K562 (cell line): ENCODE measurements at regions not wholly inside any gene's neighbourhood (a gene's known extent, or its start where the extent isn't known, plus 50 kb on each side); places are given as distances from the start of the nearest gene placed in this dataset.

ENCODE experiments used
- ATAC-seq: fragments of 200-7000 bp; cut with Tn5 transposase; 3 replicates; pipeline ENCODE4 v1.9.1; 2020; ENCODE audit warnings: moderate library complexity
- BruUV-seq: library from RNA; stranded (reverse); fragments of 400-500 nt; replicated peaks from 2 replicates; lab custom pipeline; 2021; lab: Mats Ljungman, UMichigan
- CTCF ChIA-PET: fragments of 300-600 bp; formaldehyde crosslinking; extraction: SDS; loops from one replicate; lab custom pipeline; 2021; ENCODE audit warnings: low intra/inter-chr PET ratio; lab: Yijun Ruan, JAX
- POLR2A ChIA-PET: fragments of 300-600, 350-650 bp; sonication (Branson Sonifier 250); formaldehyde crosslinking; extraction: SDS; loops from one replicate; lab custom pipeline; 2021; ENCODE audit warnings: antibody characterized with exemption, inconsistent platforms; lab: Yijun Ruan, JAX
- DNase-seq, 4 experiments: peaks; one replicate each; pipeline versions ENCODE4 v3.0.0 to v3.0.0-alpha.2; 2011 to 2018; ENCODE audit warnings: low spot score in 3 of 4, mixed read lengths in 3 of 4; ENCODE audit errors: extremely low read depth in 1 of 4
- FAIRE-seq: peaks from 2 replicates; lab custom pipeline; 2011; peaks lifted over from hg19 to GRCh38; lab: Jason Lieb, UNC
- H2AFZ ChIP-seq: 2 replicates; pipeline ENCODE4 v1.6.0; 2011; ENCODE audit warnings: low read depth, low read length, control low read depth, inconsistent platforms
- H3K27ac ChIP-seq: fragments of 200-600 bp; 3 replicates; pipeline ENCODE4 v1.8.0; 2011; ENCODE audit warnings: low read depth, mild to moderate bottlenecking, control low read depth, inconsistent platforms, low read length, moderate library complexity, mixed read lengths; ENCODE audit errors: extremely low read depth
- H3K27me3 ChIP-seq, 2 experiments: fragments of 300-600 bp in 1 of 2; 2 replicates in 1 of 2; 3 replicates in 1 of 2; pipeline versions ENCODE4 v1.6.0 to v1.8.0; 2011; ENCODE audit warnings: inconsistent platforms in 2 of 2, low read length in 2 of 2, mild to moderate bottlenecking in 1 of 2, mixed read lengths in 1 of 2, moderate library complexity in 1 of 2; ENCODE audit not compliant: control insufficient read depth in 2 of 2, insufficient read depth in 2 of 2
- H3K36me3 ChIP-seq: fragments of 300-600 bp; 3 replicates; pipeline ENCODE4 v1.8.0; 2011; ENCODE audit warnings: mild to moderate bottlenecking, low read length, inconsistent platforms; ENCODE audit not compliant: control insufficient read depth, insufficient read depth
- H3K4me1 ChIP-seq, 2 experiments: fragments of 200-600 bp in 1 of 2; replicated peaks in 1 of 2; 2 replicates in 1 of 2; 3 replicates in 1 of 2; pipeline versions ENCODE4 v1.5.1 to v1.8.0; 2011; ENCODE audit warnings: inconsistent platforms in 2 of 2, low read length in 2 of 2, mild to moderate bottlenecking in 1 of 2, mixed read lengths in 1 of 2, moderate library complexity in 1 of 2; ENCODE audit not compliant: control insufficient read depth in 2 of 2, insufficient read depth in 2 of 2
- H3K4me2 ChIP-seq: 2 replicates; pipeline ENCODE4 v1.6.1; 2011; ENCODE audit warnings: low read length, control low read depth, inconsistent platforms, mixed read lengths; ENCODE audit not compliant: insufficient read depth
- H3K4me3 ChIP-seq: fragments of 200-600 bp; sonication (generic), shearing (Covaris generic); 2 replicates; pipeline ENCODE4 v1.5.1; 2016; ENCODE audit warnings: control low read depth, inconsistent platforms
- H3K79me2 ChIP-seq: fragments of 200-600 bp; 3 replicates; pipeline ENCODE4 v1.8.0; 2011; ENCODE audit warnings: low read length, inconsistent platforms; ENCODE audit not compliant: control insufficient read depth, insufficient read depth
- H3K9ac ChIP-seq, 2 experiments: 2 replicates each; pipeline versions ENCODE4 v1.6.0 to v1.6.1; 2011; ENCODE audit warnings: low read depth in 2 of 2, low read length in 2 of 2, control low read depth in 1 of 2, inconsistent platforms in 1 of 2, mild to moderate bottlenecking in 1 of 2, mixed read lengths in 1 of 2; ENCODE audit not compliant: insufficient read depth in 1 of 2
- H3K9me1 ChIP-seq: one replicate; pipeline ENCODE4 v1.6.0; 2011; ENCODE audit warnings: inconsistent platforms, mild to moderate bottlenecking, low read length, moderate library complexity; ENCODE audit not compliant: control insufficient read depth, insufficient read depth
- H3K9me3 ChIP-seq: replicated peaks from 2 replicates; pipeline ENCODE4 v1.5.1; 2011; ENCODE audit warnings: low read depth, low read length, inconsistent platforms; ENCODE audit not compliant: control insufficient read depth, insufficient read depth
- H4K20me1 ChIP-seq: replicated peaks from 2 replicates; pipeline ENCODE4 v1.6.1; 2011; ENCODE audit warnings: low read length, inconsistent platforms, mixed read lengths; ENCODE audit not compliant: control insufficient read depth, insufficient read depth
- ARID3A ChIP-seq: IDR thresholded peaks from 2 replicates; pipeline ENCODE4 v1.6.1; 2012; ENCODE audit warnings: low read depth, low read length, improper control_type of control experiment, borderline replicate concordance
- C11orf30 ChIP-seq: fragments of 450-650 bp; IDR thresholded peaks from 2 replicates; pipeline ENCODE4 v1.6.1; 2016; ENCODE audit warnings: low read depth, mild to moderate bottlenecking
- ELF2 ChIP-seq: fragments of 250-450 bp; sonication (Bioruptor Pico); IDR thresholded peaks from 2 replicates; pipeline ENCODE4 v1.5.0; 2021; ENCODE audit warnings: mild to moderate bottlenecking
- GATAD2A ChIP-seq: fragments of 450-650 bp; IDR thresholded peaks from 2 replicates; pipeline ENCODE4 v1.6.1; 2017
- HBP1 ChIP-seq: fragments of 450-650 bp; formaldehyde crosslinking; IDR thresholded peaks from 2 replicates; pipeline ENCODE4 v1.4.0; 2022; ENCODE audit warnings: missing genetic modification characterization
- HDAC2 ChIP-seq: fragments of 450-650 bp; IDR thresholded peaks from 2 replicates; pipeline ENCODE4 v1.6.1; 2016; ENCODE audit warnings: mild to moderate bottlenecking
- KLF10 ChIP-seq: fragments of 250-450 bp; sonication (Bioruptor Pico); IDR thresholded peaks from 2 replicates; pipeline ENCODE4 v1.6.1; 2021; ENCODE audit warnings: matching md5 sums
- KLF6 ChIP-seq: fragments of 250-450 bp; sonication (Bioruptor Pico); IDR thresholded peaks from 2 replicates; pipeline ENCODE4 v1.4.0; 2020; ENCODE audit warnings: mild to moderate bottlenecking, moderate library complexity, borderline replicate concordance
- MAFG ChIP-seq: fragments of 450-650 bp; conservative IDR thresholded peaks from 2 replicates; pipeline ENCODE4 v1.6.1; 2016; ENCODE audit warnings: missing genetic modification characterization, missing compliant biosample characterization
- PREB ChIP-seq: sonication (generic); formaldehyde crosslinking; IDR thresholded peaks from 2 replicates; pipeline ENCODE4 v1.8.1; 2023; ENCODE audit warnings: mild to moderate bottlenecking, missing genetic modification reagents
- RBM22 ChIP-seq: fragments of 200-400 bp; formaldehyde crosslinking; IDR thresholded peaks from 2 replicates; pipeline ENCODE4 v1.6.1; 2018; ENCODE audit warnings: low read length, low read depth; ENCODE audit not compliant: poor library complexity, severe bottlenecking
- TCF15 ChIP-seq: fragments of 250-450 bp; sonication (Bioruptor Pico); IDR thresholded peaks from 2 replicates; pipeline ENCODE4 v1.8.0; 2022; ENCODE audit warnings: moderate library complexity, mild to moderate bottlenecking, inconsistent platforms
- TEAD2 ChIP-seq: fragments of 450-650 bp; IDR thresholded peaks from 2 replicates; pipeline ENCODE4 v1.6.1; 2016; ENCODE audit warnings: missing genetic modification characterization, control low read depth, missing compliant biosample characterization
- TSC22D4 ChIP-seq: fragments of 450-650 bp; IDR thresholded peaks from 2 replicates; pipeline ENCODE4 v1.6.1; 2016; ENCODE audit warnings: missing genetic modification characterization, missing biosample characterization, control low read depth
- ZNF592 ChIP-seq: fragments of 450-650 bp; IDR thresholded peaks from 2 replicates; pipeline ENCODE4 v1.6.1; 2017; ENCODE audit warnings: antibody characterized with exemption, mild to moderate bottlenecking
- WGBS: fragments of 100-300 bp; shearing (Covaris generic); methylation state at CpG from one replicate; pipeline ENCODE4 v1.1.6; 2016; ENCODE audit warnings: low coverage, mixed read lengths; ENCODE audit not compliant: insufficient coverage; ENCODE audit errors: missing lambda C conversion rate; 5-methylcytosine and 5-hydroxymethylcytosine counted together
- in situ Hi-C: fragments of 300-500 bp; cut with MboI; formaldehyde crosslinking; loops from 4 replicates; pipeline ENCODE4 v1.15.0; 2018; ENCODE audit warnings: inconsistent platforms, mixed read lengths
- intact Hi-C: fragments of 100-400 bp; cut with micrococcal nuclease; formaldehyde crosslinking; loops from 2 replicates; pipeline ENCODE4 v1.14.2; 2022

GRCh38 chr4:32560306-32560705 is 1840.1 kb downstream of the PCDH7 start:
- CTCF ChIA-PET, result no interaction called here
- no peaks in the 10 kb centered on the region for H3K9me3 ChIP-seq
- no peaks in the 10 kb centered on the region for H3K4me1 ChIP-seq
- no peak for FAIRE-seq
- 1% methylated on average over 5 of the region's 5 CpGs for WGBS
- no TSS peak for BruUV-seq
- POLR2A ChIA-PET, result no interaction called here
- no peaks in the 10 kb centered on the region for H3K27me3 ChIP-seq
- no peaks in the 10 kb centered on the region for H3K36me3 ChIP-seq
- in situ Hi-C loops (no loop called here), intact Hi-C loops (no loop called here)
- DNase-seq, result no peak
- no peaks in the 10 kb centered on the region for H3K79me2 ChIP-seq
- no peak overlapping the region for H3K27ac ChIP-seq
- no peaks in the 10 kb centered on the region for H4K20me1 ChIP-seq
- no peak overlapping the region for H3K4me3 ChIP-seq
- no peak overlapping the region for H3K9ac ChIP-seq
- no peak overlapping the region for H2AFZ ChIP-seq
- no peak overlapping the region for H3K4me2 ChIP-seq
- ATAC-seq, result no peak
- H3K9me1 ChIP-seq, result no peaks in the 10 kb centered on the region
- TF ChIP-seq PREB (no peak), KLF6 (CRISPR knock-in tag) (no peak), HBP1 (CRISPR knock-in tag) (no peak), ELF2 (CRISPR knock-in tag) (no peak), TSC22D4 (tag) (no peak), TCF15 (no peak), ARID3A (no peak), HDAC2 (no peak), RBM22 (no peak), KLF10 (CRISPR knock-in tag) (no peak), TEAD2 (tag) (no peak), GATAD2A (no peak), MAFG (tag) (no peak), ZNF592 (no peak), C11orf30 (no peak)
